NCI-H82 treated with DMSO at 0.1 percent for 48 hours (cell line): ENCODE measurements at regions not wholly inside any gene's neighbourhood (a gene's known extent, or its start where the extent isn't known, plus 50 kb on each side); places are given as distances from the start of the nearest gene placed in this dataset.

Experiments
- DNase-seq: peaks from one replicate; lab custom pipeline; 2025; ENCODE audit not compliant: unreplicated experiment; lab: John Stamatoyannopoulos, UW

DNA sequence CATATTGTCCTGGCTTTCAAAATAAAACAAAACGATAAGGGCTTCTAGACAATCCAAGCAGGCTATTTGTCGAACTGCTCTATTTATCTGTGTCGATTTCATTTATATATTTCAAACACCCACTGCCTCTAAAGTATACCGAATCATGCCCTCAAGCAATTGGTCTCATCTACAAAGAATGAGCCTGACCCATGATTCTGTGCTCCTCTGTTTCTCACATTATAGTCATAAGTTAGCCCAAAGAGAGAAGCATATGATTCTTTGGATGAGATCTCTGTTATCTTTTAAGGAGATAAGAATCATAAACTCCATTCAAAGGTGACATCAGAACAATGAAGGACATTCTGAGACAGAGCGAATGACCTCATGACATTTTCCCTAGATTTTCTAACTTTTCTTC lies 191.1 kb downstream of the MAP2K6 start:
- no peak for DNase-seq

GRCh38 chr17:69606142-69606800 lies 191.8 kb downstream of the MAP2K6 start:
- no peak for DNase-seq

GRCh38 chr17:69607162-69607834 lies 192.8 kb downstream of the MAP2K6 start:
- DNase-seq, result peak; percentile 67

GRCh38 chr17:69608141-69608540 lies 193.6 kb downstream of the MAP2K6 start:
- DNase-seq, result no peak

DNA sequence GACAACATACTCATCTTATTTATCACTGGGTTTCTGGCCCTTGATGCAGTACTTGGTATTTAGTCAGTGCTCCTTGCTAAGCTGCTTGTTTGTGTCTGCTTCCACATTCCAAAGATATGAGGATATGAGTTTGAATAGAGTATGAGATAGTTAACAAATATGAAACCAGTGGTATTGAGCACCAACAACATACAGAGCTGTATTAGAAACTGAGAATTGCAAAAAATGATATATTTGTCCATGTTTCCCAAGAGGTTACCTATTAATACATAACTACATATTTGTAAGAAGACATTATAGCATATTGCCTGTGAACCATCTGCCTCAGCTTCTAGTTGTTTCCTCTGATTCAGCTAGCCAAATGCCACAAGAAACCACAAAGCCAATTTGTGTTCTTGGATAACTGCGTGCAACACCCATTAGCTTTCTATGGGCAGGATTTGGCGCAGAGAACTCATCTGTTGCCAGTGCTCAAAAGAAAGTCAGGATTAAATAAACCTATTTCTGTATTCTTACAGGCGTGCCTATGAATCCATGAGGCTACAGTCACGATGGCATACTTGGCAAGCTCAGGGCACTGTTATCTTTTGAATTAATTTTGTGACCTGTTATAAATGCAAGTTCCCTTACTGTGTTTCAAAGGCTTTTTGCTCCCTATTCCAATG lies 194.4 kb downstream of the MAP2K6 start:
- DNase-seq, result peak; percentile 77

GRCh38 chr17:69609473-69610305 lies 195.2 kb downstream of the MAP2K6 start:
- DNase-seq, result peak; percentile 58

- no peak for DNase-seq
Observed at GRCh38 chr17:69620363-69620762, 205.9 kb downstream of the MAP2K6 start.

DNA sequence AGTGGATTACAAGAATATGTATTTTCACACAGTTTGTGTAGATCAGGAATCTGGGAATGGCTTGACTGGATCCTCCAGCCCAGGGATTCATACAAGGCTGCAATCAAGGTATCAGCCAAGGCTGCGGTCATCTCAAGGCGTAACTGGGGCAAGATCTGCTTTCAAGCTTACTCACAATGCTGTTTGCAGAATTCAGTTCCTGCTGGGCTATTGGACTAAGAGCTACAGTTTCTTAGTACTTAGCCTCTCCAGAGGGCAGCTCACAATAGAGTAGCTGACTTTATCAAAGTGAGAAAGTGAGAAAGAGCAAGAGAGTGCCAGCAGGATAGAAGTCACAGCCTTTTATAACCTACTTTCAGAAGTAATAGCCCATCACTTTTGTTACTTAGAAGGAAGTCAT lies 211.0 kb downstream of the MAP2K6 start:
- DNase-seq, result no peak

DNA sequence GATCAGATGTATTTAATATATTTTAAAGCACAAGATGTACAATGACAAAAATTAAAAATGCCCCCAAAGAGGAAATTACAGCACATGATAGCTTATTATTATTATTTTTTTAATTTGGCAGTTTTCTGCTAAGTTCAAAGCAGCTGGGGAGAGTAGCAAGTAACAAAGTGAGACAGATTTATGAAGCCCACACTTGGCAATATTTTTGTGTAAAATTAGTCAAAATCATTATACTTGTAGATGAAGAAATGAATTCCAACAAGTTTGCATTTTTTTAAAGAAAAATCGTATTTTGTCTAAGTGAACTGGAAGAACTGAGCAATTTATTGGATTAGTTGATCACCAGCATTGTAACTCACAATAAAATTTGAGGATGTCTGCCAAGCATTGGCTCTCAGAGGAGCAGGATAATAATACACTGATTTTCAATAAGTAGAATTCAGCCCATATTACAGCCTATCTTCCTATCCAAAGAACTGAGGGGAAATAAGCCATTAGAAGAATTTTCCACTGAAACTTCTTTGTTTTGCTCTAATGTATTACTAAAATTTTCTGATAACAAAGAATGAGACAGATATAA lies 215.6 kb downstream of the MAP2K6 start:
- no peak for DNase-seq

GRCh38 chr17:69634844-69635243 lies 220.3 kb downstream of the MAP2K6 start:
- no peak for DNase-seq

- DNase-seq, result no peak
Observed at GRCh38 chr17:69637446-69638156, 223.1 kb downstream of the MAP2K6 start.

DNA sequence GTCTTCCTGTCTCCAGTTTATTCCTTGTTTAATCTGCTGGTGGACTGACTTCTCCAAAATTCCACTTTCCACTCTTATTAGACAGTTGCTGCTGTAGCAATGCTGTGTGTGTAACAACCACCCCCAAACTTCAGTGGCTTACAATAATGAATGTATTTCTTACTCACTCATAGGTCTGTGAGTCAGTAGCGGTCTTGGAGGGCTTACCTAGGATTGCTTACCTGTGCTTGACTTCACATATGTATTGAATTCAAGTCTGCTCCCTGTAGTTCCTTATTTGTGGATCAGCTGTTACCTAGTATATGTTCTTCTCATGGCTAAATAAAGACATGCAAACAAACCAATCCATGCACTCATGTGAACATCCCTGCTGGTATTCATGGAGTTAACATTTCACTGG lies 224.6 kb downstream of the MAP2K6 start:
- DNase-seq, result no peak

DNA sequence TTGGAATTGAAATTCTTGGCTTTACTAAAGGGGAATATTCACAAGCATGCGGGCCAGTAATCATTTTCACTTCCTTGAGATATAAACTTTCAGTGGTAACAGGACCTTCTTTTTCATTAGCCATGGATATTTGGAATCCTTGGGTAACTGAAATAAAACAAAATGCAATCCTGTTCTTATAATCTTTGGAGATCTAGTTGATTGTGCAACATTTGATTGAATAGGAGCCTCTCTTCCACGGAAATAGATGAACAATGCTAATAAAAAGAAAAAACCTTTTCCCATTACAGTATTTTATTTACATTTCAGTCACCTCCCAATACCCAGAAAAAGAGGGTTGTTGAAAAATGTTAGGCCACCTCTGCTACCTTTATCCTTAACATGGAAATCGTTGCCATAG lies 225.6 kb downstream of the MAP2K6 start:
- no peak for DNase-seq

DNA sequence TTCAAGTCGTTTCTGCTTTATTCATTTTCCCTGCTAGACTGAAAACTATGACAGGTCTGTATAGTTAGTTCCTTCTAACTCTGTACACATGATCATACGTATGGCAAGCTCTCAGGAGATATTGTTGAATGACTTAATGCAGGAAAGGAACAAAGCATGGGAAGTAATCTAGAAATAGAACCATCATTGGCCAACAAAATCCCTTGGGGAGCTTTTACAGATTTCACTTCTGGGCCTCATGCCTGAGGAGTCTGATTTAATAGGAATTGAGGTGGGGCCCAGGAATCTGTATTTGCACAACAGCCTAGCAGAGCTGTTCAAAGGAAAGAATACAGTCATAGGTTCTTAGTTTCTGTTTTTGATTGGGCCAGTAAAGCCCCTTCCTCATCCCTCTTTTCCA lies 229.2 kb downstream of the MAP2K6 start:
- DNase-seq, result no peak

GRCh38 chr17:69646729-69647128 lies 232.2 kb downstream of the MAP2K6 start:
- DNase-seq, result no peak

DNA sequence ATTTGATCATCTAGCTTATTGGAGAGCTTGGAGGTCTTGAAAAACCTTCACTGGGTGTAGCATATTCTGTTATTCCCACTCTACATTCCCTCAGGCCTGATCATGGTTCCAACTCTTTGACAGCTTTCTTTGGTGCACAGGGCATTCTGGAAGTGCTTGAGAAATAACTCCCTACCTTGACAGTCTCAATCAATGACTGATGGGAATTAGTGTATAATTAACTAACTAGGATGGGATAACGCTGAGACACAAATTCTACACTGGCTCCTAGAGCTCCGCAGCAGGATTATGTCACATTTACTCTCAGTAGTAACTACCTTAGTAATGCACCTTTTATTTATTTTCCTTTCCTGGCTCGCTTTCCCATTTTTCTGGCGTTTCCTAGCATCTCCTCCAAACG lies 236.4 kb downstream of the MAP2K6 start:
- no peak for DNase-seq

DNA sequence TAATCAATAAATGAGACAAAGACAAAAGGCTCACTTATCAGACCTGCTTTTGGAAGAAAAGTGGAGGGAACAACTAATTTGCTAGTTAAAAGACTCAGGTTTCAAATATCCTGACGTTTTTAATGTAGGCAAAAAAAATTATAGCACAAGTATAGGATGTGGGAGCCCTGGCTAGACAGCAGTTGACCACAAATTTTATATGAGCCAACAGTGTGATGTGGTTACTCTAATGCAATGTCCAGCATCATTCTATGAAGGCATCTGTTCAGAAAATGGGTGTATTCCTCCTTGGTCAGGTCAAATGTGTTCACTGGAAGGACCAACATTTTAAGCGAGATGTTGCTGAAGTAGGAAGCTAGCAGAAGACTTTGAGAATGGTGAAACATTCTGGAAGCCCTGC lies 237.4 kb downstream of the MAP2K6 start:
- no peak for DNase-seq

- DNase-seq, result no peak
Observed at GRCh38 chr17:69654981-69655855, 240.7 kb downstream of the MAP2K6 start.

- no peak for DNase-seq
Observed at GRCh38 chr17:69655902-69656301, 241.4 kb downstream of the MAP2K6 start.
